ENCODE measurements at regions not wholly inside any gene's neighbourhood (a gene's known extent, or its start where the extent isn't known, plus 50 kb on each side); places are given as distances from the start of the nearest gene placed in this dataset.

GRCh38 chr5:108607421-108607820 lies 140.3 kb upstream of the FER start:
- Histone ChIP-seq H3K27me3 (no peaks in the 10 kb centered on the region), H2AFZ (no peak overlapping the region), H4K20me1 (ENCODE audit: insufficient read depth, poor library complexity, severe bottlenecking) (no peaks in the 10 kb centered on the region), H3K4me3 (no peak overlapping the region), H3K27ac (no peak overlapping the region), H3K9me2 (replicated peaks; ENCODE audit: insufficient read depth) (no peaks in the 10 kb centered on the region), H3K36me3 (replicated peaks; ENCODE audit: insufficient read depth, low read depth) (no peaks in the 10 kb centered on the region), H3K79me2 (no peaks in the 10 kb centered on the region), H3K4me1 (ENCODE audit: insufficient read depth) (no peaks in the 10 kb centered on the region), H3K9me3 (ENCODE audit: low read depth) (no peaks in the 10 kb centered on the region), H3K4me2 (no peak overlapping the region)
- 92% methylated on average over 1 of the region's 1 CpG for WGBS (ENCODE audit: low lambda C conversion rate, missing lambda C conversion rate)
- no peak for DNase-seq (ENCODE audit: low spot score)
- TF ChIP-seq EZH2 (IDR thresholded peaks at IDR 0.05; ENCODE audit: borderline replicate concordance) (no peak), EZH2phosphoT487 (IDR thresholded peaks at IDR 0.05; ENCODE audit: low read depth, severe bottlenecking, unreplicated experiment) (no peak)
- TF ChIP-seq, protein P1, sequence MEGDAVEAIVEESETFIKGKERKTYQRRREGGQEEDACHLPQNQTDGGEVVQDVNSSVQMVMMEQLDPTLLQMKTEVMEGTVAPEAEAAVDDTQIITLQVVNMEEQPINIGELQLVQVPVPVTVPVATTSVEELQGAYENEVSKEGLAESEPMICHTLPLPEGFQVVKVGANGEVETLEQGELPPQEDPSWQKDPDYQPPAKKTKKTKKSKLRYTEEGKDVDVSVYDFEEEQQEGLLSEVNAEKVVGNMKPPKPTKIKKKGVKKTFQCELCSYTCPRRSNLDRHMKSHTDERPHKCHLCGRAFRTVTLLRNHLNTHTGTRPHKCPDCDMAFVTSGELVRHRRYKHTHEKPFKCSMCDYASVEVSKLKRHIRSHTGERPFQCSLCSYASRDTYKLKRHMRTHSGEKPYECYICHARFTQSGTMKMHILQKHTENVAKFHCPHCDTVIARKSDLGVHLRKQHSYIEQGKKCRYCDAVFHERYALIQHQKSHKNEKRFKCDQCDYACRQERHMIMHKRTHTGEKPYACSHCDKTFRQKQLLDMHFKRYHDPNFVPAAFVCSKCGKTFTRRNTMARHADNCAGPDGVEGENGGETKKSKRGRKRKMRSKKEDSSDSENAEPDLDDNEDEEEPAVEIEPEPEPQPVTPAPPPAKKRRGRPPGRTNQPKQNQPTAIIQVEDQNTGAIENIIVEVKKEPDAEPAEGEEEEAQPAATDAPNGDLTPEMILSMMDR (IDR thresholded peaks at IDR 0.05; ENCODE audit: poor library complexity): no peak

DNA sequence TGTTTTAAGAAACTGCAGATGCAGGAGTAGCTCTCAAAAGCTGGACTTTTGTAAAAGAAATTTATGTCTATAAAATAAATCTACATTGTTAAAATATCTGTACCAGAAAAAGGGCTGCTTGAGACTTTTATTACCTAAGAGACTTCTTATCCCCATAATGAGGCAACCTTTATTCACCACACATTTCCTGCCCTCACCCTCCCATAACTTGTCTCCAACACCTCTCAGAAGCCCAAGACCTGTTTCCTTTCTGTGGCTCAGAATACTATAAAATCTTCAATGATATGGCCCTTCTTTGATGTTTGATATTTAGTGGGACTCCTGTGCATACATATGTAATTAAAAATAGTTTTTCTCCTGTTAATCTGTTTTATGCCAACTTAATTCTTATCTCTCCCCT lies 141.5 kb upstream of the FER start:
- no peak overlapping the region for H3K4me2 ChIP-seq
- no peaks in the 10 kb centered on the region for H3K4me1 ChIP-seq (ENCODE audit: insufficient read depth)
- H3K79me2 ChIP-seq: no peaks in the 10 kb centered on the region
- H3K27me3 ChIP-seq: no peaks in the 10 kb centered on the region
- no peaks in the 10 kb centered on the region for H3K9me2 ChIP-seq (replicated peaks; ENCODE audit: insufficient read depth)
- H3K36me3 ChIP-seq (replicated peaks; ENCODE audit: insufficient read depth, low read depth): no peaks in the 10 kb centered on the region
- no peaks in the 10 kb centered on the region for H3K9me3 ChIP-seq (ENCODE audit: low read depth)
- no peaks in the 10 kb centered on the region for H4K20me1 ChIP-seq (ENCODE audit: insufficient read depth, poor library complexity, severe bottlenecking)
- H3K27ac ChIP-seq: no peak overlapping the region
- TF ChIP-seq, protein P1 (IDR thresholded peaks at IDR 0.05; ENCODE audit: poor library complexity): no peak
- H2AFZ ChIP-seq: no peak overlapping the region
- no peak for DNase-seq (ENCODE audit: low spot score)
- no peak overlapping the region for H3K4me3 ChIP-seq

DNA sequence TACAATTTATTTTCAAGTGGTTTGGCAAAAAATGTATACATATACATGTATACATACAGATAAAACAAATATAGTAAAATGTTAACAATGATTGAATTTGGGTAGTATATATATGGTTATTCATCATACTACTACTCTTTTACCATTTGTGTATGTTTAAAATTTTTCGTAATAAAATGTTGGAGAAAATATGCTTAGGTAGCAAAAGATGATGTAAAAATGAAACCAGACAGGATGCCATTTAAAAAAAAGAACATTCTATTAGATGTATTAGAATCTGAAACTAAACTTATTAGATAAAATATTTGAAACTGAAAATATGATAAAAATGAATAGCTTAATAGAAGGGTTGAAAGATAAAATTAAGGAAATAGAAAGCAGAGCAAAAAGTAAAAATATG lies 144.9 kb upstream of the FER start:
- no peaks in the 10 kb centered on the region for H3K79me2 ChIP-seq
- H3K36me3 ChIP-seq (replicated peaks; ENCODE audit: insufficient read depth, low read depth): no peaks in the 10 kb centered on the region
- TF ChIP-seq, protein P1 (IDR thresholded peaks at IDR 0.05; ENCODE audit: poor library complexity): no peak
- TF ChIP-seq EZH2 (IDR thresholded peaks at IDR 0.05; ENCODE audit: borderline replicate concordance) (no peak), EZH2phosphoT487 (IDR thresholded peaks at IDR 0.05; ENCODE audit: low read depth, severe bottlenecking, unreplicated experiment) (no peak)
- no peaks in the 10 kb centered on the region for H3K9me2 ChIP-seq (replicated peaks; ENCODE audit: insufficient read depth)
- H3K4me1 ChIP-seq (ENCODE audit: insufficient read depth): no peaks in the 10 kb centered on the region
- DNase-seq (ENCODE audit: low spot score): no peak
- no peak overlapping the region for H3K27ac ChIP-seq
- H3K4me3 ChIP-seq: no peak overlapping the region
- no peak overlapping the region for H2AFZ ChIP-seq
- H3K4me2 ChIP-seq: no peak overlapping the region
- H4K20me1 ChIP-seq (ENCODE audit: insufficient read depth, poor library complexity, severe bottlenecking): no peaks in the 10 kb centered on the region
- H3K9me3 ChIP-seq (ENCODE audit: low read depth): no peaks in the 10 kb centered on the region
- 98% methylated on average over 1 of the region's 1 CpG for WGBS (ENCODE audit: low lambda C conversion rate, missing lambda C conversion rate)
- no peaks in the 10 kb centered on the region for H3K27me3 ChIP-seq

DNA sequence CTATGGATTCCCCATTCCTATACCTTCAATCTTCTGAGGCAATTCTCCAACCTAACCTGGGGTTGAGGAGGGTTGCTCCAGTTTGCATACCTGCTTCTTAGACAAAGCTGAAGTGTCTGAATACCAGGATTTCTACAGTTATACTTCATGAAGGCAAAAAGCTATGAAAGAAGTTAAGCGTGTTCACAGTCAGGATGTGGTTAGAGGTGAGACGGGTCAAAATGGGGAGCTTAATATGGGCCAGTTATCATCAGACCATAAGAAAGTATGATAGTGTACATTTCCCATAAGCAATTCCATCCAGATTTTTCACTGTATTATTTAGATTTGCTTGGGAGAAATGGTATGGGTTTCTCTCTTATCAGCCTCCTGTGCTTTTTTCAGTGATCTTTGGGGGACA lies 156.9 kb upstream of the FER start:
- H3K27ac ChIP-seq: no peak overlapping the region
- H3K4me2 ChIP-seq: no peak overlapping the region
- 92% methylated on average over 2 of the region's 2 CpGs for WGBS (ENCODE audit: low lambda C conversion rate, missing lambda C conversion rate)
- no peaks in the 10 kb centered on the region for H3K9me2 ChIP-seq (replicated peaks; ENCODE audit: insufficient read depth)
- no peaks in the 10 kb centered on the region for H3K4me1 ChIP-seq (ENCODE audit: insufficient read depth)
- no peaks in the 10 kb centered on the region for H4K20me1 ChIP-seq (ENCODE audit: insufficient read depth, poor library complexity, severe bottlenecking)
- no peak for DNase-seq (ENCODE audit: low spot score)
- no peaks in the 10 kb centered on the region for H3K36me3 ChIP-seq (replicated peaks; ENCODE audit: insufficient read depth, low read depth)
- no peaks in the 10 kb centered on the region for H3K27me3 ChIP-seq
- TF ChIP-seq EZH2phosphoT487 (IDR thresholded peaks at IDR 0.05; ENCODE audit: low read depth, severe bottlenecking, unreplicated experiment) (no peak), EZH2 (IDR thresholded peaks at IDR 0.05; ENCODE audit: borderline replicate concordance) (no peak)
- TF ChIP-seq, protein P1 (IDR thresholded peaks at IDR 0.05; ENCODE audit: poor library complexity): no peak
- no peaks in the 10 kb centered on the region for H3K79me2 ChIP-seq
- H3K4me3 ChIP-seq: no peak overlapping the region
- H2AFZ ChIP-seq: no peak overlapping the region
- H3K9me3 ChIP-seq (ENCODE audit: low read depth): no peaks in the 10 kb centered on the region
